GM12873 (cell line): ENCODE measurements at regions not wholly inside any gene's neighbourhood (a gene's known extent, or its start where the extent isn't known, plus 50 kb on each side); places are given as distances from the start of the nearest gene placed in this dataset.

Experiments used
- TF ChIP-seq, protein P1 (sequence below): IDR thresholded peaks from 2 replicates; pipeline ENCODE4 v1.5.1; 2012; ENCODE audit warnings: low read depth, mild to moderate bottlenecking, moderate library complexity, low read length, control low read depth; ENCODE audit not compliant: insufficient read depth; ENCODE audit errors: missing control alignments

DNA sequence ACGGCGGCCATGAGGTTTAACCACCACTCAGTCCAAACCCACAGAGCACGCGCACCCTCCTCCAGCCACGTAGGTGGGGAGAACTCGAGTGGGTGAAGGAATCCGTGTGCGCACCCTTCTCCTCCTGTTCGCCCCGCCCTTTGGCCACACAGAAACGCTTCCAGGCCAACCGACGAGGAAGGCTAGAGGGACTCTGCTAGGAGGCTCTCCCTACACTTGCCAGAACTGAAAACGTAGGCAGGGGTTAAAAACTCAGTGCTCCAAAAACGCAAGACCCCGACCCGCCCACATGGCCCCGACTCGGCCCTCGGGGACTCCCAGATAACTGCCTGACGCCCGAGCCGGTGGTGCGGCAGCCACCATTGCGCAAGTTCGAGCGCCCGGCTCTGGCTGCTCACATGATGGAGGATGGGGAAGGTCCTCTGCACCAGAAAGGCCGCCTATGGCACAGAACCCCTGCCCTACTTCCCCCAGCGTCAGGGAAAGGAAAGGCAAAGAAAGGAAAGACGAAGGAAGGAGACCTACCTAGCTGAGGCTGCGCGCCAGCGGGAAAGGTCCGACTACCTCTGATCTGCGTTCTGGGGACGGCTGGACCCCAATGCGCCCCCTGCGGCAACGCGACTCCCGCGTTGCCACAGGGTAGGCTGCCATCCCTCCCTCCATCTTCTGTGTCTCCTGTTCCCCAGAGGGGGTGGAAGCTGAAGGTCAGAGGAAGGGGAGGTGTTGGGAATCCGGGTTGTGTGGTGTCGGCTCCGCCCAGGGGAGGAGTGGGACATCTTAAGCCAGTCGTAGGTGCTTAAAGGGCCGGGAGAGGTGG, 201.9 kb upstream of the AGTR2 start:
- TF ChIP-seq, protein P1, sequence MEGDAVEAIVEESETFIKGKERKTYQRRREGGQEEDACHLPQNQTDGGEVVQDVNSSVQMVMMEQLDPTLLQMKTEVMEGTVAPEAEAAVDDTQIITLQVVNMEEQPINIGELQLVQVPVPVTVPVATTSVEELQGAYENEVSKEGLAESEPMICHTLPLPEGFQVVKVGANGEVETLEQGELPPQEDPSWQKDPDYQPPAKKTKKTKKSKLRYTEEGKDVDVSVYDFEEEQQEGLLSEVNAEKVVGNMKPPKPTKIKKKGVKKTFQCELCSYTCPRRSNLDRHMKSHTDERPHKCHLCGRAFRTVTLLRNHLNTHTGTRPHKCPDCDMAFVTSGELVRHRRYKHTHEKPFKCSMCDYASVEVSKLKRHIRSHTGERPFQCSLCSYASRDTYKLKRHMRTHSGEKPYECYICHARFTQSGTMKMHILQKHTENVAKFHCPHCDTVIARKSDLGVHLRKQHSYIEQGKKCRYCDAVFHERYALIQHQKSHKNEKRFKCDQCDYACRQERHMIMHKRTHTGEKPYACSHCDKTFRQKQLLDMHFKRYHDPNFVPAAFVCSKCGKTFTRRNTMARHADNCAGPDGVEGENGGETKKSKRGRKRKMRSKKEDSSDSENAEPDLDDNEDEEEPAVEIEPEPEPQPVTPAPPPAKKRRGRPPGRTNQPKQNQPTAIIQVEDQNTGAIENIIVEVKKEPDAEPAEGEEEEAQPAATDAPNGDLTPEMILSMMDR = peak; percentile 45

DNA sequence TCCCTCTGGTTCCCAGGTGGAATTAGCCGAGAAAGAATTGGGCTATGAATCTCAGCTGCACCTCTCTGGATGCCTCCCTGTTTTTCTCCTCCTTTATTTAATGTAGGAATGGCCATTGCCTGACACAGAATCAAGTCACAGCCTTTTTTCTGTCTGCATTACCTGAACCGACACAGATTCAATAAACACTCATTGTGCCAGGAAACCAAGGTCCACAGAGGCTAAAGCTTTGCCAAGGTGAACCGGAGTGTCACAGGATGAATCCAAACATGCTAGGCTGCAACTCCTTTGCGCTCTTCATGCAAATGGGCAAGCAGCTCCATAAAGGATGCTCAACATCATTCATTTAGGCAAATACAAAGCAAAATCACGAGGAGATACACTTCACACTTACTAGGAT, 199.8 kb upstream of the AGTR2 start:
- TF ChIP-seq, protein P1 = no peak

DNA sequence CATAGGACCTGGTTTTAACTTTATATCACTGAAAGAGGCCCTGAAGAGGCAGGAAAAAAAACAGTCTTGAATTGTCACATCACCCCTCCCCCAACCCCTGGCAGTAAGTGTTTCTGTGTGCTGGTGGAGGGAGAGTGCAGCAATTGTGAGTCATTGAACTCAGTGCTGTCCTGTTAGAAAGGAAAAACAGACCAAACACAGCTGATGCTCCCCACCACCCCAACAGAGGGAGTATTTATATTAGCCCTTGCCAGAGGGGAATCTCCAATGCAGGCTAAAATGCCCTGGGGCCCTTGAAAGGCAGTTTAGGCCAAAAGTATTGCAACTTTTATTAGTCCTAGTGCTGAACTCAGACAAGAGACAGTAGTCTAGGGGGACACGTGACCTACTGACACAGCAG, 197.8 kb upstream of the AGTR2 start:
- TF ChIP-seq, protein P1 = no peak

DNA sequence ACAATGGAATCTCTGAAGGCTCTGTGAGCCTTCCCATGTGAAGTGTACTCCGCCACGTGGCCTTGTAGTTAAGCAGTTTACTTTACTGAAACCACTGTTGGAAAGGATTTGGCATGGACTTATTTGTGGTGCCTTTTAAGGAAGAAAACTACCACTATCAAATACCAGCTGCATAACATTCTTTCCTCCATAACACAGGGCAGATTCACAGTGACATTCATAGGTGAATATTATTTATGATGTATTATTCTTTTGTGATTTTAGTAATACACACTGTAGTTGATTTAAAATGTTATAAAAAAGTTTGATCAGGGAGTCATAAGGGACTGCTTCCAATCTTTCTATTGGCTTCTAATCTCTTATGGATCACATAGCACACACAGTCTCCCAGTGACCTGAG, 192.5 kb upstream of the AGTR2 start:
- TF ChIP-seq, protein P1 = no peak

DNA sequence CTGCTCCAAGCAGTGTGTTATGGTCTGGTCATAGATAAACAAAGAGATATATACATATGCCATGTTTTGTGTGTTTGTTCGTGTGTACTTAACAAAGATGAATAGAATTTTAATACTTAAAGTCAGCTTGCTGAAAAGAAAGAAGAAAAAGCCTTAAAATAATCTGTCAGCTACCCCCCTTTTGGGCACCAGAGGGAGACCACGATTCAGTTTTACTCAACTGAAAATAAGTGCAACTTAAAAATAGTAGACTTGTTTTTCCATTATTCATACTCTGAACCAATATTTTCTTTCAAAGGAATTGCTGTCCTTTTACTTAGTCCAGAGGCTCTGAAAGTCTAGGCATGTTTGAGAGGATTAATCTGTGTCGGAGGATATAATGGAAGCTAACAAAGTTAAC, 181.7 kb upstream of the AGTR2 start:
- TF ChIP-seq, protein P1 = peak; percentile 42

DNA sequence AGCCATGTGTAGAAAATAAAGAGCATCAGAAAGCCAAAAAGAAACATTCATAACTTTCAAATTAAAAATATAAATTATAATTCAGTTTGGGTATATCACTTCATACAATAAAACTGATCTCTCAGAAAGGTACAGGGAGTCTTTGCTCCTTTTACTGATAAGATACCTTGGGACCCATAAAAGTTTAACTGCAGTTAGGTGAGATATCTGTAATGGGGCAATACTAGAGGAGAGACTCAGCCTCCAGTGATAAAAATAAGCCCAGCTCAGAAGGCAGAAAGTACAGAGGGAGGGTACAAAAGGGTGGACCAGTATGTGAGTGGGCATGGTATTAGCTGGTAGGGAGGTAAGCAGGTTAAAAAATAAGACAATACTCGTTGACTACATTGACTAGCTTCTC, 180.9 kb upstream of the AGTR2 start:
- TF ChIP-seq, protein P1 = no peak

DNA sequence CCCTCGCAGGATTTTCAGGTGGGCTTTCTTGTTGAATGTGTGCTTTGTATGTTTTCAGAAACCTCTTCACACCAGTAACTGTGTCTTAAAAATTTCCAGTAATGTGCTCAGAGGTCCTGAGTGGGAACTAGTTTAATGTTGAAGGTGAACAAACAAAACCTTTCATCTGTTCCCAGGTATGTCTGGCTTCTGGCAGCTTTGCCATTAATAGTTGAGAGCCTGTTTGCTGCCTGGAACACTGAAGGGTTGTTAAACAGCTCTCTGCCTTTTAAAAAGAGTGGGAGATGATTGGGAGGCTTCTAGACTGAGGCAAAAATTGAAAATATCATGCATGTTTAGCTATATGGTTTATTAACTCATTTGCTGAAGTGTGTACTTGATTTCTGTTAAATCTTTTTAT, 161.2 kb upstream of the AGTR2 start:
- TF ChIP-seq, protein P1 = no peak
